Embryonic facial prominence (tissue), 1 donor: ENCODE measurements at regions not wholly inside any gene's neighbourhood (a gene's known extent, or its start where the extent isn't known, plus 50 kb on each side); places are given as distances from the start of the nearest gene placed in this dataset.

ENCODE experiments used
- DNase-seq: peaks from one replicate; pipeline ENCODE4 v3.0.0-alpha.2; 2016; ENCODE audit errors: extremely low spot score

DNA sequence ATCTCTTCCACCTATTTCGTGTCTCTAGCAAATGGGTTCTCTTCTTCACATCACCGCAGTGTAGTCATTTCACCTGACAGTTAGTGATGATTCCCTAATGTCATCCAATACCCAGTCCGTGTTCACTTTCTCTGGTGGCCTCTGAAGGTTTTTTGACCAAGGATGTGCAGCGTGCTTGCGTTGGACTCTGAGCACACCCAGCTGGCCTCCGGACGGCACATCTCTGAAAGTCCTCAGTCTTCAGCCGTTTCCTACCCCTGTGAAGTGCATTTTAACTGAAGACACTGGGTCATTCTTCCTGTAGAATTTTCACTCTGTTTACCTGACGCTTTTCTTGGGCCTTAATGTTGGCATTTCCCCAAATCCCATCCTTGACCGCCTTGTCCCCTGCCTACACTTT is 98.7 kb downstream of the ERMARD start:
- DNase-seq, result no peak

DNA sequence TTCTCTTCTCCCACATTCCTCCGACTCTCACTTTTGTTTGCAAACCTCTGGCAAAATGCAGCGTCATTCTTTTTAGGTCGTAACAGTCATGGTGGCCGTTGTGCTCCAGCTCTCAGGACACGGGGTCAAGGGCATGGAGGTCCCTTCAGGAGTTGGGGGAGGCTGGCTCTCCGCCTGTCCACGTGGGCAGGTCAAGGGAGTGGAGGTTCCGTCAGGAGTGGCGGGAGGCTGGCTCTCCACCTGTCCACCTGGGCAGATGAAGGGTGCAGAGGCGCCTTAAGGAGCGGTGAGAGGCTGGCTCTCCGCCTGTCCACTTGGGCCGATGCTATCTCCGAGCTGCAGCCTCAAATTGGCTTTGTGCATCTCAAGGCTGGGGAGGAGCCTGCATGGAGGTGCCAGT is 98.0 kb downstream of the ERMARD start:
- no peak for DNase-seq

DNA sequence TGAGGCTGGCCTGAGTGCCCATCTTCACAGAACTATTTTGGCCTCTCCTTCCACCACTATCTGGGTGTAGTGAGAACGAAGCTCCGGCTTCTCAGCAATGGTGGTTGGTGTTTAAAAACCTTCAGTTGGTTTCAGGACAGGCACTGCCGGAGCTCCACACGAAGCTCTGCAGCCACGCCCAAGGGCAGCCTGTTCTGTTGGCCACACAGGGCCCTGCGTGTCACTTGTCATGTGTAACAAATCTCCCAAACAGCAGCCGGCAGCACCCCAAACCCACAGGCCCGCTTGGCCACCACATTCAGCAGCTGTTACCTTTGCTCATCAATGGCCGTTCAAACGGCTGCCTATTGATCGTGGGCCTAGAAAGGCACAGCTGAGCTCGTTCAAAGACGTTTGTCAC is 97.5 kb downstream of the ERMARD start:
- DNase-seq, result no peak

DNA sequence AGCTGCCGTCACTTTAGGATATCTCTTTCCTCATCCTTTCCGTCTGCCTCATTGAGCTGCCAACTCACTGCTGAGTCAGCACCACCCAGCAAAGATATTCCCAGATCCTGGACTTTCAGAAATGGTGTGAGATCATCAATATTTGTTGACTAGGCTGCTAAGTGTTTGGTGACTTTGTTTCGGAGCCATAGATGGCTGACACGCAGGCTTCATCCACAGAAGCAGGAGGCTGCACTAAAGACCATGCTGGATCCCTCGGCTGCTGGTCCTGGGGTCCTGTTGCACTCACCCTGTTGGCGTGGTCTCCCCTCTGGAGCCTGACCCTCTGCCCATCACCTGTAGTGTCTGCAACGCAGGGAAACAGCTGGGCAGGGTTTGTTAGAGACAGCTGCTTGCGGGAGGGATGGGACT is 96.5 kb downstream of the ERMARD start:
- no peak for DNase-seq

DNA sequence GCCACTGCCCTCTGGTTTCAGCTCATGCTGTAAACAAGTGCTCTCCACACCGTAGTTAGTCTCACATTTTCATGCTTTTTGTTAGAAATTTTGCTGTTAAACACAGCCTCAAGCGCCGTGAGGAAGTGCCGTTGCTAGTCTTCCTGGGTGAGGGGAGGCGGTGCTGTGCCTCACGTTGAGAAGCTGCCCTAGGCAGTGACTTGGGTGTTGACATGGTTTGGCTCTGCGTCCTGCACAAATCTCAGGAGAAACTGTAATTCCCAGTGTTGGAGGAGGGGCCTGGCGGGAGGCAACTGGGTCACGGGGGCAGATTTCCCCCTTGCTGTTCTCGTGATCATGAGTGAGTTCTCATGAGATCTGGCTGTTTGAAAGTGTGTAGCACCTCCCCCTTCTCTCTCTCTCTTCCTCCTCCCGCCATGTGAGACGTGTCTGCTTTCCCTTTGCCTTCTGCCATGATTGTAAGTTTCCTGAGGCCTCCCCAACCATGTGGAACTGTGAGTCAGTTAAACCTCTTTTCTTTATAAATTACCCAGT is 95.8 kb downstream of the ERMARD start:
- no peak for DNase-seq

DNA sequence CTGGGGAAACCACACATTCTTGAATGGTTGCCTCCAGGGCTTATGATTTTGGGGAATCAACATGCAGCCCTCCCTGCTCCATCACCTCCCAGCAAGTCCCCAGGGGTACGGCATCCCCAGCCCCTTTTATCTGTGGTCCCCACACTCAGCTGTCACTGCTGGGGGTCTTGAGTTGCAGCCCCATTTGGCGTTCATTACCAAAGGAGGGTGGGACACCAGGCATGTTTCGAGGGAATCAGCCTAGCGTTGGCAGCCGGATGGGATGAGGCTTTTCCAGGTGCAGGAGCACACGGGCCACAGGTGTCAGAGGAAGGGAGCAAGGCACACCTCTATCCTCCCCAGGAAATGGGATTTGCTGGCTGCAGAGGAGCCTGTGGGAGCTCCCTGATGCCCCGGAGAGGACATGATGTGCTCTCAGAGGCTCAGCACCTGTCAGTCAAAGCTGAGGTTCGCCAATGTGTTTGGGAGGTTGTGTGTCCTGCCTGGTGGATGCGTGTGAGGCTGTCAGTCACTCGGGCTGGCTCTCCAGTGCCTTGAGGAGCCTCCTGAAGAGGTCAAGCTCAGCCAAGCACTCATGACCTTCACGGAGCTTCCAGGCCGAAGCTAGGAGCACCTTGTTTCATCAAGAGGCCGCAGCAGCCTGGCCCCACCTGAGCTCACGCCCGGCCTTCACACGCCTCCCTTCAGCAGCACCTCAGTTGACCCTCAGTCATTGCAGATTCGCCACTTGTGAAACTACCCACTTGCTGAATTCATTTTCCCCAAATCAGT is 95.0 kb downstream of the ERMARD start:
- no peak for DNase-seq

DNA sequence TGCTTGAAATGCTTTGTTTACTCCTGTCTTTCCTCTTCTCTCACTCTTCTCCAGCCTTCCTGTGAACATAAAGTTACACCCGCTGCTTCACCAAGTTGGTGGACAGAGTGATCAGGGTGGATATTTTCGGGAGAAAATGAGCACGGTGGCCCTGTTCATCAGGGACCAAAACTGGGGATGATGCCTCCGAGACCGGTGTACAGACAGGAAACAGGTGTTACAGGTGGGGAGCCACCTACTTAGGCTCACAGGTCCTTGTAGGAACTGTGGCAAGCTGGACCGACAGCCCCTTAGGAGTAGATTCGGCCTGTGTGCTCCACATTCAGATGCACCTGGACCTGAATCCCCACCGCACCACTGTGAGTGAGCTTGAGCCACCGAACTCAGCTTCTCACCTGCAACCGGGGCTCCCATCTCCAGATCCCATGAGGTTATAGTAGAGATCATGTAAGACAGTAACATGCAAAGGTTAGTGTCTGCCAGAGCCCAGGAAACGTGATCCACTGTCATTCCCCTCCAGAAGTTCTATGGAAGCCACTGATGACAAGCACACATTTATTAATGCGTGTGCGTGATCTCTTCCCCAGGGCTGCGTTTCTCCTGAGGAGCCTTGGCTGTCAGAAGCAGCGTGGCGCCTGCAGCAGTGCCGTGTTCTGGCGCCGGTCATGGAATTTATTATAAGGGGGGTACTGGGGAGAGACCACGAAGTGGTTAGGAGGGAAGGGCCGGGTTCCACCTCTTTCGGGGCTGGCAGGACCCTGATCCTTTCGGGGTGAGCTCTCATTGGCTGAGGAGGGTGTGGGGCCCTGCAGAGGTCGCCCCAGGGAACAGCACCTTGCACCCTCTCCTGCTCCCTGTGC is 94.2 kb downstream of the ERMARD start:
- DNase-seq, result no peak

DNA sequence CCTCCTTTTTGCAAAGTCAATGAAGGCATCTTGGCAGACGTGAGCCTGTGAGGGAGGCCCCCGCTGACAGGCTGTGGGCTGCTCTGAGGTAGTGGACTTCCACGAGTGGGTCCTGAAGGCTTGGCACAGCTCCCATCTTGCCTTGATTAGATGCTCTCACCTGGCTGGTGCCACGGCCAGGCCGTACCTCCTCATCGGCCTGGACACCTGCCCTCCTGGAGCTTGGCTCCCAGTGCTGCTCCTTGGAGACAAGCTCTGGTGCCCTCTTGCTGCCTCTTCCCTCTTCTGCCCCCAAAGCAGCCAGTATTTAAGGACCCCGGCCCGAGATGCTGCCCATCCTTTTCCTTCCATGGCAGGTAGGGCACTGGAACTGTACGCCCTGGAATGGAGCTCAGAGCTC is 93.5 kb downstream of the ERMARD start:
- DNase-seq, result no peak

DNA sequence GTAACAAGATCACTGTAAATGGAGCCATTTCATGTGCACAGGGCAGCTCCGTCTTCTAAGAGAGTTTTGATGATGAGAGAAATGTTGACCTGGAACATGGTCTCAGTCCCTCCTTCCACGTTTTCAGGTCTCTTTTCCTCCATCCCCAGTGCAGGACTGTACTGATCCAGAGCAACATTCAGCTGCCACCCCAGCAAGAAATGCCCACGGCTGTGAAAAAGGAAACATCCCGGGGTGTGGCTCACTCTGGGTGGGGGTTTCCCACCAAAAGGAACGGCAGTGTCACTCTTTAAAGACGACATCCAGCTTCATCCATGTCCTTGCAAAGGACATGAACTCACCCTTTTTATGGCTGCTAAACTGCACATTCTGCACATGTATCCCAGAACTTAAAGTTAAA is 92.6 kb downstream of the ERMARD start:
- no peak for DNase-seq

DNA sequence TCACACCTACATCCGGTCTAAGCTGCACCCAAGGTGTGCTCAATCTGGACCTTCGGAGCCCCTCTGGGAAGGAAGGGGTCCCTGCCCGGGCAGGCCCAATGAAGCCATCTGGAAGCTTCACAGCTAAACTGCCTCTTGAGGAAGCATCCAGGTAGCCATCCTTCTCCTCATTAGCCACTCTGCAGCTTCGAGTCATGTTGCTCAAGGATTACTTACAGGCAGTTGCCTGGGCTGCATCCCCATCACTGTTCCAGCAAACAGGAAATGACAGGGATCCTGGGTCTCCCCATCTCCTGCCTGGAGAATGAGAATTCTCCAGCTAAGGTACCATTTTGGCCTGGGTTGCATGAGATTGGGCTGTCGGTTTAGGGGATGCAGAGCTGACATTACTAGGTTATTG is 91.7 kb downstream of the ERMARD start:
- DNase-seq, result no peak

DNA sequence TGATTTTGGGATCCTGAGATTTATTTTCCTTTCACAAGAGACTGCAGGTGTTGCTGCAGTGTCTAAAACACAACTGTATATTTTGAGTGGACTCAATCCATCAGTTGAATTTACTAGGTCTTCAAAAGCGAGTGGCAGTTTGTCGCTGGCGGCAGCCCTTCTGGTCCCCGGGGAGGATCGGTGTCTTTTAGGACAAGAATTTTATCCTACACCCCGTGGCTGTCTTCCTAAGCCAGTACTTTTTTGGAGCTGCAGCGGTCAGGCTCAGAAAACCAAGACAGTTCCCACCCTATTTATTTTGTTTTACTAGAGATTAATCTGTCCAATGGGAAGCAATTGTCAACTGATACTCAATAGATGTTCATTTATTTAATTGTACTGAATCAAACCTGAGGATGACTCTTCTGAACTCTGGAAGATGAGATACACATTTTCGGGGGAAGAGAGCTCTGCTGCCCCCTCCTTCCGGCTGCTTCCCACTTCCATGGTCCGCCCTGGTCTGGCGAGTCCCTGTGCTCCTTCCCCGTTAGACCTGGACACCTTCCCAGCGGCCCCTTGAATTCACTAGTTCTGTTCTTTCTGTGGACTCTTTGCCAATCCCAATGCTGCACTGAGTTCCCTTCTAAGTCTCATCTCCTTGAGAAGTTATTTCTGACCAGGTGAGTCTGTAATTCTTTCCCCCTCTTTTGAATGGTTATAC is 90.6 kb downstream of the ERMARD start:
- DNase-seq, result no peak

DNA sequence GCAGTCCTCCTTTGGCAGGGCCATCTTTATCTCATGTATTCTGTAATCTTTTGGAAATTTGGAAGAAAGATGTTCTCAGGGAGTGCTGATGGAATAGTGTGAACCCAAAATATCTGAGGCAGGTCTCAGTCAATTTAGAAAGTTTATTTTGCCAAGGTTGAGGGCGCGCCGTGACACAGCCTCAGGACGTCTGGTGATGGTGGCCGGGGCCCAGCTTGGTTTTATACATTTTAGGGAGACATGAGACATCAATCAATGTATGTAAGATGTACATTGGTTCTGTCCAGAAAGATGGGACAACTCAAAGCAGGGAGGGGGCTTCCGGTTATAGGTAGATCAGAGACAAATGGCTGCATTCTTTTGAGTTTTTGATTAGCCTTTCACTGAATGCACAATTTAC is 89.8 kb downstream of the ERMARD start:
- no peak for DNase-seq

DNA sequence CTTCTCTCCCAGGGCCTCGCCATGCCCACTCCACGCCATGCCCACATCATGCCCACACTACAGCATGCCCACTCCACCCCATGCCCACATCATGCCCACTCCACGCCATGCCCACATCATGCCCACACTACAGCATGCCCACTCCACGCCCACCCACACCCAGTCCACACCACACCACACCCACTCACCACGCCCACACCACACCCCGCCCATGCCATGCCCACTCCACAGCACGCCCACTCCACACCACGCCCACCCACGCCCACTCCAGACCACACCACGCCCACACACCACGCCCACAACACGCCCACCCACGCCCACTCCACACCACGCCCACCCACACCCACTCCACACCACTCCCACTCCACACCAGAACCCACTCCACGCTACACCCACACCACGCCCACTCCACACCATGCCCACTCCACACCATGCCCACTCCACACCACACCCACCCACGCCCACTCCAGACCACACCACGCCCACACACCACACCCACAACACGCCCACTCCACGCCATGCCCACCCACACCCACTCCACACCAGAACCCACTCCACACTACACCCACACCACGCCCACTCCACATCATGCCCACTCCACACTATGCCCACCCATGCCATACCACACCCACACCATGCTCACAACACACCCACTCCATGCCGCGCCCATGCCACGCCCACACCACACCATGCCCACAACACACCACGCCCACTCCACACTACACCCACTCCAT is 88.6 kb downstream of the ERMARD start:
- no peak for DNase-seq

DNA sequence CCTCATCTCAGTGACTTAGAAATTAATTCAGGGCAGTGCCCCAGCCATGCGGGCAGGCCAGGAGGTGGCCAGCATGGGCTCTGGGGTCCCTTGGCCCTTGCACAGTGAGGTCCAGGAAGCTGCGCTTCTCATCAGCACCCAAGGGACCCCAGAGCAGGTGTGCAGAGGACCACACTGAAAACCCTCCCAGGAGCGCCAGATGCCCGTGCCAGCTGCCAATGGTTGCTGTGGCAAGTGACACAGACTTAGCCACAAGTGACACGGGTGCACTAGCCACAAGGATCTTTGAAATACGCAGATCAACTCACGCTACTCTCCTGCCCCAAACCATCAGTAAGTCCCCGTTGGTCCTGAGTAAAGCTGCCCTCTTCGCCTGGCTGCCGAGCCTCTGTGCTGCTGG is 88.1 kb downstream of the ERMARD start:
- DNase-seq, result no peak

DNA sequence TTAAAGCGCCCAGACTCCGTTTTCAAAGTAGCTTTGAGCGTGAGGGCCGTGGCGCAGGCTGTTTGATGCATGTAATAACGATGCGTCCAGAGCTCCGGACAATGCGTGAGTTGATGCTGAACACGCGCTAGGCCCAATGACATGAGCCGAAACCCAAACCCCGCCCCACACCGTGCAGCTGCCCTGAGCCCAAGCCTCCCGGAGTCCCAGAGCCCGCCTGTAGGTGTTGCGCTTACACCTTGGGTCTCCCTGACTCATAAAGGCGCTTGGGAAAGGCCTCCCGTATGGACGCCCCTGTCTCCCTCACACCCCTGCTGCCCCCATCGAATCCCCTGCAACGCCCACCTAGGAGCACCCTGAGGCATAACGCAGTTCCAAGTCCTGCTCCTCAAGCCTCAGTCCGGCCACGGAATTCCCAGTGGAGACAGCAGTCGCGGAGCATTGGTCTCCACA is 87.6 kb downstream of the ERMARD start:
- DNase-seq, result no peak

DNA sequence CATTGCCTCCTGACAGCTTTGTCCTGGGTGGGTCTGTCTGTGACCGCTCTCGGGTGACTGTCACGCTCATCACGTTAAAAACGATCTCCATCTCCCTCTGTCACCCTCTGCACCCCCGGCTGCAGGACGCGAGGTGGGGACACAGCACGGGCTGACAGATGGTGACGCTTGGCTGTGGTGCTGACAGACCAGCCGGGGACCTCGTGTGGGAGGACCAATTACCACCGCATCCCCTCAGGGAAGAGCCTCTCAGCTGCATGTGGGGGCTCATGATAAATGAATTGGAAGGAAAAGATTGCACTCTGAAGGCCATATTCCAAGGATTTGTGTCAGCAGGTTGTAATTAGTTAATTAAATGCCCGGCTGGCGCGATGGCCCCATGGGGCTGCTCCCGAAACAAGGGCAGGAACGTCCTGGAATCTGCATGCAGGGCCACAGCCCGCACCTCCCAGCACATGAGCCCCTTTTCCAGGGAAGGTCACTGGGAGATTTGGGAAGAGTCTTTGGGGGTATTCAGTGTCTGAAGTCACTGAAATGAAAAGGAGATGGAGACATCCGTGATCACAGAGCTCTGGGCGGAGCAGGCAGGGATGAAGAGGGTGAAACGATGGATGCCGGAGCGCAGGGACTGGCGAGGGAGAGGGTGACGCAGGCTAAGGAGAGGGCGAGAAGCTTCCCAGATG is 87.1 kb downstream of the ERMARD start:
- no peak for DNase-seq

DNA sequence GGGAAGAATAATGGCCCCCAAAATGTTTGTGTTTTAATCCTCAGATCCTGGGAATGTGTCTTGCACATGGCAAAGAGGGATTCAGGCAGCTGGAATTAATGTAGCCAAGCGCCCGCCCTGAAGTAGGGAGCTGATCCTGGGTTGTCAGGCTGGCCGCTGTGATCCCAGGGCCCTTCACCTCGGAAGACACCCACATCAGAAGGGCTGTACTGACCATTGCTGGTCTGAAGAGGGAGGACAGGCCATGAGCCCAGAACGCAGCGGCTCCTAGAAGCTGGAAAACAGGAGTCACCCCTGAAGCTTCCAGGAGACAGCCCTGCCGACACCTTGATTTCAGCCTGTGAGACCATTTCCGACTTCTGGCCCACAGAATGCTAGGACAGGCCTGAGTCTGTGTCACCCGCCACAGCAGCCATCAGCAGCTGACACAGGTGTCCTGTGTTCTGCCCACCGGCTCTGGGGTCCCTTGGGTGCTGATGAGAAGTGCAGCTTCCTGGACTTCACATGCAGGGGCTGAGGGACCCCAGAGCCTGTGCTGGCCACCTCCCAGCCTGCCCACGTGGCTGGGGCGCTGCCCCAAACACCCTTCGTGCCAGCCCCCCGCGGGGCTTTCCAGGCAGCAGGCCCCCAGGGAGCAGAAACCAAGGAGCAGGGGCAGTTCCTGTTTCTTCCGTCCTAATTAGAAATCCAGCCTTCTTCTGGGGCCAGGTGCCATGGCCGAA is 86.3 kb downstream of the ERMARD start:
- no peak for DNase-seq

DNA sequence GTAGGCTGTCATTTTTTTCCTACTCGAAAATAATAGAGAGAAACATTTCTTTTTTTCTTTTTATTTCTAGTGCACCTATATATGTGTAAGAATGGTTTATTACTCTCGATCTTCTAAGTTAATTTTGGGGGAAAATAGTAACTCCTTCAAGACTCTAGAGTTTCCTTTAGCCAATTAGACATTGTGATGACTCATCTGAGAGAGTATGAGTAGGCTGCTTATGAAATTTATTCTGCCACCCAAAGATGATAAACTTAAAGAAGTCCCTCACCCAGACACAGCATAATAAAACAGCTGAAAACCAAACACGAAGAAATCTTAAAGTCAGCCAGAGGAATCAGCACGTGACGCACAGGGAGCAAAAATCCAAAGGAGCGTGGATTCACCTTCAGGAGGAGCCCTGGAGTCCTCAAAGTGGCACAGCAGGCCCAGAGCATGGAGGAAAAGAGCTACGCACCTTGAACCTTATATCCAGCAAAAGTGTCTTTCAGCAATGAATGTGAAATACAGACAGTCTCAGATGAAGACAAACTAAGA is 81.9 kb downstream of the ERMARD start:
- no peak for DNase-seq

DNA sequence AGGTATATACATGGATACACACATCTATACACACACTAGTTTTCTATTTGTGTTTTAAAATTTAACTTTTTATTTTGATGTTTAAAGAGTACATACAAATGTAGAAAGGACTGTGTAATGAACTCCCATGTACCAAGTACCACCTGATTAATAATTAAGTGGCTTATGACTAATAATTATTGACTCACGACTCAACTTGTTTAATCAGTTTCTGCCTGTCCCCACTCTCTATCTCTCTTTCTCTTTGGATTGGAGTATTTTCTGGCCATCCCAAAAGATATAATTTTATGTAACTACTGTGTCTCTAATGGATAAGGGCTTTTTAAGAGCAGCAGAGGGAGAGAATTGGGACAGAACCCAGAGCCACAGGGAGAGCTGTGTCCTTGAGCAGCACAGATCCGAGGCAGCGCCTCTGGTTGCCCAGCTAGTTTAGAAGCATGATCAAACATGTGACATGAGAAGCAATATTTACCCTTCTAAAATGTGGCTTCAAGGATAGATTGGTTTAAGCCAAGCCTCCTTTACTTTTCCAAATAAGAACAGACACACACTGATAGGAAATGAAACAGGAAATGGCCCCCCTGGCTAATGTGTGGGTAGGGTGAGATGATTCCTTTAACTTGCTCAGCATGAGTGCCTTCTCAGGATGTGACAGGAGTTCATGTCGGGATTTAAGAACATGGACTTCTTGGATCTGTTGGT is 81.0 kb downstream of the ERMARD start:
- DNase-seq, result no peak
